Erythroblast (primary cell): ENCODE measurements at regions not wholly inside any gene's neighbourhood (a gene's known extent, or its start where the extent isn't known, plus 50 kb on each side); places are given as distances from the start of the nearest gene placed in this dataset.

ENCODE experiments used
- GATA1 ChIP-seq: IDR thresholded peaks from 2 replicates; pipeline ENCODE4 v1.6.1; 2011; ENCODE audit warnings: low read depth, mild to moderate bottlenecking, control low read depth, low read length, moderate library complexity
- POLR2A ChIP-seq: IDR thresholded peaks from 2 replicates; pipeline ENCODE4 v1.6.1; 2011; ENCODE audit warnings: mild to moderate bottlenecking, low read length

DNA sequence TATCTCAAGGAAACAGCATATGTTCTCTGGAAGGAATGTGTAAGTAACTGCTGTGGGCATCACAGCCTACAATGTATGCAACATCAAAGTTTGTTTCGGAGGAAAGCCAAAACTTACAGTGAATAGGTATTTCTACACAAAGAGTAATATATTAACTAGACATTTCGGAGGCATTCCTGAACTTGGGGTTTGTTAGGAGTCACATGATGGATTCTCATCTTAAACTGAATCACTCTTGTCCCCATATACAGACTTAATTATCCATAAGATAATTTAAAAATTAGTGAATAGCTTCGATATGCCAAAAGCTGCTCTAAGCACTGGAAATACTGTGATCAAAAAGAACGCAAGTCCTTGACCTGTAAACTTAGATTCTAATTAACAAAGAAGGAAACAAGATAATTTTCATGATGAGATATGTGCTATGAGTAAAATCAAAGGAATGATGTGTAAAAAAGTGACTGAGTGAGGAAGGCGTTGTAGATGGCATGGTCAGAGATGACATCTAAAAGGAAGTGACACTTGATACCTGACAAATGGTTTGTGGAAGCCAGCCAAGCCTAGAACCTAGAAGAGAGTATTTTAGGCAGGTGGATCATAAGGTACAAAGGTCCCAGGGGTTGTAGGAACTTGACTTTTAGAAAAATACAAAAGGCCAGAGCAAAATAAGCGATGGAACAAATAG, 273.1 kb downstream of the MRPL39 start:
- TF ChIP-seq POLR2A (no peak), GATA1 (no peak)
